C4-2B (cell line): ENCODE measurements at regions not wholly inside any gene's neighbourhood (a gene's known extent, or its start where the extent isn't known, plus 50 kb on each side); places are given as distances from the start of the nearest gene placed in this dataset.

Experiments used
- CTCF ChIP-seq: fragments of 450-650 bp; conservative IDR thresholded peaks from 2 replicates; pipeline ENCODE4 v1.5.1; 2017; ENCODE audit warnings: mild to moderate bottlenecking
- ZFX ChIP-seq: fragments of 450-650 bp; IDR thresholded peaks from 2 replicates; pipeline ENCODE4 v1.6.1; 2017

- TF ChIP-seq CTCF (no peak), ZFX (no peak)
These were observed 407.8 kb upstream of the RGS6 start for GRCh38 chr14:71524320-71524982.
